ENCODE measurements at regions not wholly inside any gene's neighbourhood (a gene's known extent, or its start where the extent isn't known, plus 50 kb on each side); places are given as distances from the start of the nearest gene placed in this dataset.
"Not testable (repeated sequence)": the region's sequence is repeated elsewhere in the genome, so short reads cannot be mapped to it uniquely, and the experiment has no call there.

DNA sequence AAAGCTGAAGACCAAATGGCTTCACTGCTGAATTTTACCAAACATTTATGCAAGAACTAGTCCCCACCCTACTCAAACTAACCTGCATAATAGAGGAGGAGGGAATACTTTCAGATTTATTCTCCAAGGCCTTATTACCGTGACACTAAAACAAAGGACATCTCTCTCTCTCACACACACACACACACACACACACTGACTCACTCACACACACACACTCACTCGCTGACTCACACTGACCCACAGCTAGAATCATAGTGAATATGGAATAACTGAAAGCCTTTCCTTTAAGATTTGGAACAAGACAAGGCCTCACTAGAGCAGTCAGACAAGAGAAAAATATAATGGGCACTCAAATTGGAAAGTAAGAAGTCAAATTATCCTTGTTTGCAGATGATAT lies 1014.1 kb downstream of the TMTC2 start:
- Histone ChIP-seq H3K27me3 (ENCODE audit: control insufficient read depth in 1 of 2, insufficient read depth in 2 of 2, low read length in 1 of 2) (no peaks in the 10 kb centered on the region), H3K27ac (ENCODE audit: low read depth in 1 of 2, low read length in 2 of 2) (no peak overlapping the region), H3K4me1 (ENCODE audit: control insufficient read depth in 1 of 2, insufficient read depth in 2 of 2, low read length in 2 of 2) (no peaks in the 10 kb centered on the region), H3K4me3 (ENCODE audit: low read length in 2 of 2) (no peak overlapping the region), H3K9me3 (ENCODE audit: control insufficient read depth, low read length) (no peaks in the 10 kb centered on the region), H3K36me3 (ENCODE audit: control insufficient read depth in 1 of 2, insufficient read depth in 2 of 2, low read length in 1 of 2) (no peaks in the 10 kb centered on the region)
- ATAC-seq (ENCODE audit: low FRiP score) (no peak), DNase-seq (no peak)
- intact Hi-C loops (cut with DNase I) = no loop called here
- WGBS, 2 donors = 82 to 86% methylated on average over 2 of the region's 2 CpGs

- H3K36me3 ChIP-seq (ENCODE audit: control insufficient read depth in 1 of 2, insufficient read depth in 2 of 2, low read length in 1 of 2); DNase-seq; H3K27me3 ChIP-seq (ENCODE audit: control insufficient read depth in 1 of 2, insufficient read depth in 2 of 2, low read length in 1 of 2); H3K27ac ChIP-seq (ENCODE audit: low read depth in 1 of 2, low read length in 2 of 2); ATAC-seq (ENCODE audit: low FRiP score); H3K4me3 ChIP-seq (ENCODE audit: low read length in 2 of 2); H3K4me1 ChIP-seq (ENCODE audit: control insufficient read depth in 1 of 2, insufficient read depth in 2 of 2, low read length in 2 of 2); H3K9me3 ChIP-seq (ENCODE audit: control insufficient read depth, low read length); intact Hi-C loops (cut with DNase I): not testable (repeated sequence)
- WGBS, 2 donors = 91 to 94% methylated on average over 9 to 13 of the region's 13 CpGs
Observed at GRCh38 chr12:83696311-83696710, 1009.6 kb downstream of the TMTC2 start.

GRCh38 chr12:83691730-83692129 lies 1005.0 kb downstream of the TMTC2 start:
- H3K27ac ChIP-seq (ENCODE audit: low read depth in 1 of 2, low read length in 2 of 2) = no peak overlapping the region
- H3K4me3 ChIP-seq (ENCODE audit: low read length in 2 of 2) = no peak overlapping the region
- no peaks in the 10 kb centered on the region for H3K9me3 ChIP-seq (ENCODE audit: control insufficient read depth, low read length)
- H3K36me3 ChIP-seq (ENCODE audit: control insufficient read depth in 1 of 2, insufficient read depth in 2 of 2, low read length in 1 of 2) = no peaks in the 10 kb centered on the region
- ATAC-seq (ENCODE audit: low FRiP score) (no peak), DNase-seq (no peak)
- intact Hi-C loops (cut with DNase I) = no loop called here
- H3K27me3 ChIP-seq (ENCODE audit: control insufficient read depth in 1 of 2, insufficient read depth in 2 of 2, low read length in 1 of 2) = no peaks in the 10 kb centered on the region
- H3K4me1 ChIP-seq (ENCODE audit: control insufficient read depth in 1 of 2, insufficient read depth in 2 of 2, low read length in 2 of 2) = no peaks in the 10 kb centered on the region

- Histone ChIP-seq H3K9me3 (ENCODE audit: control insufficient read depth, low read length) (no peaks in the 10 kb centered on the region), H3K27me3 (ENCODE audit: control insufficient read depth in 1 of 2, insufficient read depth in 2 of 2, low read length in 1 of 2) (no peaks in the 10 kb centered on the region), H3K27ac (ENCODE audit: low read depth in 1 of 2, low read length in 2 of 2) (no peak overlapping the region), H3K36me3 (ENCODE audit: control insufficient read depth in 1 of 2, insufficient read depth in 2 of 2, low read length in 1 of 2) (no peaks in the 10 kb centered on the region), H3K4me3 (ENCODE audit: low read length in 2 of 2) (no peak overlapping the region), H3K4me1 (ENCODE audit: control insufficient read depth in 1 of 2, insufficient read depth in 2 of 2, low read length in 2 of 2) (no peaks in the 10 kb centered on the region)
- no peak for DNase-seq
- no peak for ATAC-seq (ENCODE audit: low FRiP score)
- intact Hi-C loops (cut with DNase I) = no loop called here
- WGBS, 2 donors = 73 to 95% methylated on average over 1 of the region's 1 CpG
Observed at GRCh38 chr12:83690465-83690864, 1003.8 kb downstream of the TMTC2 start.

GRCh38 chr12:83689333-83689732 lies 1002.6 kb downstream of the TMTC2 start:
- Histone ChIP-seq H3K9me3 (ENCODE audit: control insufficient read depth, low read length) (no peaks in the 10 kb centered on the region), H3K36me3 (ENCODE audit: control insufficient read depth in 1 of 2, insufficient read depth in 2 of 2, low read length in 1 of 2) (no peaks in the 10 kb centered on the region), H3K27me3 (ENCODE audit: control insufficient read depth in 1 of 2, insufficient read depth in 2 of 2, low read length in 1 of 2) (no peaks in the 10 kb centered on the region), H3K27ac (ENCODE audit: low read depth in 1 of 2, low read length in 2 of 2) (no peak overlapping the region), H3K4me1 (ENCODE audit: control insufficient read depth in 1 of 2, insufficient read depth in 2 of 2, low read length in 2 of 2) (no peaks in the 10 kb centered on the region), H3K4me3 (ENCODE audit: low read length in 2 of 2) (no peak overlapping the region)
- 93 to 98% methylated on average over 2 of the region's 2 CpGs for WGBS, 2 donors
- intact Hi-C loops (cut with DNase I) = no loop called here
- no peak for DNase-seq
- ATAC-seq (ENCODE audit: low FRiP score) = no peak

- H3K27ac ChIP-seq (ENCODE audit: low read depth in 1 of 2, low read length in 2 of 2) = no peak overlapping the region
- no peaks in the 10 kb centered on the region for H3K36me3 ChIP-seq (ENCODE audit: control insufficient read depth in 1 of 2, insufficient read depth in 2 of 2, low read length in 1 of 2)
- 95 to 96% methylated on average over 5 of the region's 5 CpGs for WGBS, 2 donors
- H3K9me3 ChIP-seq (ENCODE audit: control insufficient read depth, low read length) = no peaks in the 10 kb centered on the region
- intact Hi-C loops (cut with DNase I) = no loop called here
- no peak for ATAC-seq (ENCODE audit: low FRiP score)
- no peaks in the 10 kb centered on the region for H3K4me1 ChIP-seq (ENCODE audit: control insufficient read depth in 1 of 2, insufficient read depth in 2 of 2, low read length in 2 of 2)
- no peak overlapping the region for H3K4me3 ChIP-seq (ENCODE audit: low read length in 2 of 2)
- H3K27me3 ChIP-seq (ENCODE audit: control insufficient read depth in 1 of 2, insufficient read depth in 2 of 2, low read length in 1 of 2) = no peaks in the 10 kb centered on the region
- DNase-seq = no peak
Observed at GRCh38 chr12:83676781-83677295, 990.1 kb downstream of the TMTC2 start.

- 61 to 65% methylated on average over 2 of the region's 2 CpGs for WGBS, 2 donors
- Histone ChIP-seq H3K9me3 (ENCODE audit: control insufficient read depth, low read length) (peaks cover 1% of the 10 kb centered on the region), H3K27me3 (ENCODE audit: control insufficient read depth in 1 of 2, insufficient read depth in 2 of 2, low read length in 1 of 2) (no peaks in the 10 kb centered on the region), H3K36me3 (ENCODE audit: control insufficient read depth in 1 of 2, insufficient read depth in 2 of 2, low read length in 1 of 2) (no peaks in the 10 kb centered on the region), H3K27ac (ENCODE audit: low read depth in 1 of 2, low read length in 2 of 2) (no peak overlapping the region), H3K4me1 (ENCODE audit: control insufficient read depth in 1 of 2, insufficient read depth in 2 of 2, low read length in 2 of 2) (no peaks in the 10 kb centered on the region), H3K4me3 (ENCODE audit: low read length in 2 of 2) (no peak overlapping the region)
- DNase-seq (no peak), ATAC-seq (ENCODE audit: low FRiP score) (no peak)
- intact Hi-C loops (cut with DNase I) = no loop called here
Observed at GRCh38 chr12:83666690-83667089, 980.0 kb downstream of the TMTC2 start.

DNA sequence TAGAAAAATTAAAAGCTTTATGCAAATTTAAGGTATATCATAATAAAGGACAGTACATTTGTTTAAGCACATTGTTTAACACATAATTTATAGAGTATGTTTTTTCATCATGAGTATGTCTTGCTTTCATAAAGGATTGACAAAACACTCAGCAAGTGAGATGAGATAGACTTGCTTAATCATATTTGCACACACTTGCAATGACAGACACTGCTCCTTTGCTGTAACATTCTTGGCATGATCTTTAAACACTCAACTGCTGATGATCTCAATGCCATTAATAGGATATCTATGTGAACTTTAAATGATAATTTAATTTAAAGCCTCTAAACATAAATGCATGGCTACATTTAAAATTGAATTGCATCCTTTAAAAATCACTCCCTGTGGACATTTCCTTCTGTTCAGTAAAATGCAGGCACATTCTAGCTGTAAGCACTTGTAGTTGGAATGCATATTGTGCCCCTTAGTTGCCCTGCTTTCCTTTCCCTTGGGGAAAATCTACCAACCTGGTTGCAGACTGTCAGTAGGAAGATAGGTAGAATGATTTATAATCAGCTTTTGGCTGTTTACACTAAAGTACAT lies 979.0 kb downstream of the TMTC2 start:
- Histone ChIP-seq H3K27me3 (ENCODE audit: control insufficient read depth in 1 of 2, insufficient read depth in 2 of 2, low read length in 1 of 2) (no peaks in the 10 kb centered on the region), H3K9me3 (ENCODE audit: control insufficient read depth, low read length) (peaks cover 1% of the 10 kb centered on the region), H3K36me3 (ENCODE audit: control insufficient read depth in 1 of 2, insufficient read depth in 2 of 2, low read length in 1 of 2) (no peaks in the 10 kb centered on the region), H3K27ac (ENCODE audit: low read depth in 1 of 2, low read length in 2 of 2) (no peak overlapping the region), H3K4me3 (ENCODE audit: low read length in 2 of 2) (no peak overlapping the region), H3K4me1 (ENCODE audit: control insufficient read depth in 1 of 2, insufficient read depth in 2 of 2, low read length in 2 of 2) (no peaks in the 10 kb centered on the region)
- ATAC-seq (ENCODE audit: low FRiP score) (no peak), DNase-seq (no peak)
- intact Hi-C loops (cut with DNase I) = no loop called here

- intact Hi-C loops (cut with DNase I) = no loop called here
- ATAC-seq (ENCODE audit: low FRiP score) = no peak
Observed at GRCh38 chr12:83664650-83665049, 977.9 kb downstream of the TMTC2 start.

More at GRCh38 chr12:83664650-83665049, 977.9 kb downstream of the TMTC2 start:
- H3K4me3 ChIP-seq (ENCODE audit: low read length in 2 of 2) = no peak overlapping the region
- no peak overlapping the region for H3K27ac ChIP-seq (ENCODE audit: low read depth in 1 of 2, low read length in 2 of 2)
- H3K27me3 ChIP-seq (ENCODE audit: control insufficient read depth in 1 of 2, insufficient read depth in 2 of 2, low read length in 1 of 2) = no peaks in the 10 kb centered on the region
- DNase-seq = no peak
- no peaks in the 10 kb centered on the region for H3K36me3 ChIP-seq (ENCODE audit: control insufficient read depth in 1 of 2, insufficient read depth in 2 of 2, low read length in 1 of 2)
- H3K4me1 ChIP-seq (ENCODE audit: control insufficient read depth in 1 of 2, insufficient read depth in 2 of 2, low read length in 2 of 2) = no peaks in the 10 kb centered on the region
- peaks cover 1% of the 10 kb centered on the region for H3K9me3 ChIP-seq (ENCODE audit: control insufficient read depth, low read length)
